Ascending aorta (tissue), 2 donors: ENCODE measurements at regions not wholly inside any gene's neighbourhood (a gene's known extent, or its start where the extent isn't known, plus 50 kb on each side); places are given as distances from the start of the nearest gene placed in this dataset.

Experiments
- DNase-seq, 2 donors: peaks; one replicate each; pipeline ENCODE4 v3.0.0-alpha.2; 2019; ENCODE audit warnings: low spot score in 2 of 2
- H3K27ac ChIP-seq, 2 donors: fragments of 200-600 bp; sonication (generic); one replicate each; pipeline ENCODE4 v1.5.1; 2016 to 2017; ENCODE audit warnings: mild to moderate bottlenecking in 1 of 2
- H3K27me3 ChIP-seq: fragments of 200-600 bp; sonication (generic); one replicate; pipeline ENCODE4 v1.5.1; 2017
- H3K36me3 ChIP-seq, 2 donors: fragments of 200-600 bp; sonication (generic); one replicate each; pipeline ENCODE4 v1.5.1; 2016
- H3K4me1 ChIP-seq, 2 donors: fragments of 200-600 bp; sonication (generic); one replicate each; pipeline ENCODE4 v1.5.1; 2016 to 2017; ENCODE audit warnings: mild to moderate bottlenecking in 1 of 2
- H3K4me3 ChIP-seq, 2 donors: fragments of 200-600 bp; sonication (generic); one replicate each; pipeline ENCODE4 v1.5.1; 2016 to 2017; ENCODE audit warnings: mild to moderate bottlenecking in 1 of 2
- H3K9me3 ChIP-seq, 2 donors: fragments of 200-600 bp; sonication (generic); one replicate each; pipeline ENCODE4 v1.5.1; 2016
- intact Hi-C: fragments of 100-400 bp; cut with DNase I; formaldehyde crosslinking; loops from one replicate; pipeline ENCODE4 v1.15.1; 2023
- TF ChIP-seq, protein P1 (sequence below), 3 experiments: fragments of 200-600 bp in 2 of 3; fragments of 450-650 bp in 1 of 3; sonication (generic) in 2 of 3; IDR thresholded peaks; one replicate each; pipeline ENCODE4 v1.5.1; 2016 to 2019; ENCODE audit warnings: antibody characterized with exemption in 3 of 3, mild to moderate bottlenecking in 1 of 3, moderate library complexity in 1 of 3

GRCh38 chr4:12929784-12930183, 554.4 kb downstream of the RAB28 start:
- no peak overlapping the region for H3K4me3 ChIP-seq
- TF ChIP-seq, protein P1, sequence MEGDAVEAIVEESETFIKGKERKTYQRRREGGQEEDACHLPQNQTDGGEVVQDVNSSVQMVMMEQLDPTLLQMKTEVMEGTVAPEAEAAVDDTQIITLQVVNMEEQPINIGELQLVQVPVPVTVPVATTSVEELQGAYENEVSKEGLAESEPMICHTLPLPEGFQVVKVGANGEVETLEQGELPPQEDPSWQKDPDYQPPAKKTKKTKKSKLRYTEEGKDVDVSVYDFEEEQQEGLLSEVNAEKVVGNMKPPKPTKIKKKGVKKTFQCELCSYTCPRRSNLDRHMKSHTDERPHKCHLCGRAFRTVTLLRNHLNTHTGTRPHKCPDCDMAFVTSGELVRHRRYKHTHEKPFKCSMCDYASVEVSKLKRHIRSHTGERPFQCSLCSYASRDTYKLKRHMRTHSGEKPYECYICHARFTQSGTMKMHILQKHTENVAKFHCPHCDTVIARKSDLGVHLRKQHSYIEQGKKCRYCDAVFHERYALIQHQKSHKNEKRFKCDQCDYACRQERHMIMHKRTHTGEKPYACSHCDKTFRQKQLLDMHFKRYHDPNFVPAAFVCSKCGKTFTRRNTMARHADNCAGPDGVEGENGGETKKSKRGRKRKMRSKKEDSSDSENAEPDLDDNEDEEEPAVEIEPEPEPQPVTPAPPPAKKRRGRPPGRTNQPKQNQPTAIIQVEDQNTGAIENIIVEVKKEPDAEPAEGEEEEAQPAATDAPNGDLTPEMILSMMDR (IDR thresholded peaks at IDR 0.05): no peak
- intact Hi-C loops: no loop called here
- H3K4me1 ChIP-seq: peaks cover 0 to 8% of the 10 kb centered on the region in 2 donors
- no peak overlapping the region for H3K27ac ChIP-seq
- H3K27me3 ChIP-seq: no peaks in the 10 kb centered on the region
- no peak for DNase-seq
- H3K9me3 ChIP-seq: no peaks in the 10 kb centered on the region
- no peaks in the 10 kb centered on the region for H3K36me3 ChIP-seq

GRCh38 chr4:12928751-12929150, 555.4 kb downstream of the RAB28 start:
- Histone ChIP-seq H3K9me3 (no peaks in the 10 kb centered on the region), H3K27me3 (no peaks in the 10 kb centered on the region), H3K36me3 (no peaks in the 10 kb centered on the region), H3K4me1 (peaks cover 0 to 8% of the 10 kb centered on the region in 2 donors), H3K27ac (no peak overlapping the region), H3K4me3 (no peak overlapping the region)
- intact Hi-C loops: no loop called here
- TF ChIP-seq, protein P1 (IDR thresholded peaks at IDR 0.05): no peak
- DNase-seq: no peak

- no peak overlapping the region for H3K4me3 ChIP-seq
- no peaks in the 10 kb centered on the region for H3K27me3 ChIP-seq
- no peak overlapping the region for H3K27ac ChIP-seq
- H3K4me1 ChIP-seq: peaks cover 0 to 5% of the 10 kb centered on the region in 2 donors
- TF ChIP-seq, protein P1 (IDR thresholded peaks at IDR 0.05): no peak
- intact Hi-C loops: no loop called here
- no peaks in the 10 kb centered on the region for H3K9me3 ChIP-seq
- no peaks in the 10 kb centered on the region for H3K36me3 ChIP-seq
- no peak for DNase-seq
These were observed 557.7 kb downstream of the RAB28 start for GRCh38 chr4:12926189-12927066.

- Histone ChIP-seq H3K9me3 (no peaks in the 10 kb centered on the region), H3K4me3 (no peak overlapping the region)
These were observed 559.3 kb downstream of the RAB28 start for GRCh38 chr4:12924728-12925320.

GRCh38 chr4:12924253-12924652, 559.9 kb downstream of the RAB28 start:
- Histone ChIP-seq H3K9me3 (no peaks in the 10 kb centered on the region), H3K36me3 (no peaks in the 10 kb centered on the region), H3K4me3 (no peak overlapping the region), H3K4me1 (peaks cover 0 to 5% of the 10 kb centered on the region in 2 donors), H3K27me3 (no peaks in the 10 kb centered on the region), H3K27ac (no peak overlapping the region)
- no peak for DNase-seq
- TF ChIP-seq, protein P1 (IDR thresholded peaks at IDR 0.05): no peak
- intact Hi-C loops: no loop called here

More at GRCh38 chr4:12924728-12925320, 559.3 kb downstream of the RAB28 start:
- Histone ChIP-seq H3K4me1 (peaks cover 0 to 5% of the 10 kb centered on the region in 2 donors), H3K27me3 (no peaks in the 10 kb centered on the region), H3K27ac (no peak overlapping the region), H3K36me3 (no peaks in the 10 kb centered on the region)
- TF ChIP-seq, protein P1 (IDR thresholded peaks at IDR 0.05): no peak
- intact Hi-C loops: no loop called here
- no peak for DNase-seq
